ENCODE measurements at regions not wholly inside any gene's neighbourhood (a gene's known extent, or its start where the extent isn't known, plus 50 kb on each side); places are given as distances from the start of the nearest gene placed in this dataset.
"Not testable (repeated sequence)": the region's sequence is repeated elsewhere in the genome, so short reads cannot be mapped to it uniquely, and the experiment has no call there.

- WGBS (ENCODE audit: insufficient coverage), result 62% methylated on average over 6 of the region's 6 CpGs
- H3K4me1 Mint-ChIP-seq; H3K27me3 ChIP-seq (ENCODE audit: control insufficient read depth, insufficient read depth, low read length); H3K4me3 Mint-ChIP-seq; H3K9me3 ChIP-seq (ENCODE audit: control insufficient read depth, insufficient read depth, low read length); H3K4me3 ChIP-seq (ENCODE audit: low read length); ATAC-seq; H3K27ac ChIP-seq (ENCODE audit: low read length); H3K36me3 Mint-ChIP-seq; intact Hi-C loops (cut with micrococcal nuclease); H3K27ac Mint-ChIP-seq; H3K4me1 ChIP-seq (ENCODE audit: control insufficient read depth, insufficient read depth, low read length); H3K36me3 ChIP-seq (ENCODE audit: control insufficient read depth, insufficient read depth, low read length); H3K27me3 Mint-ChIP-seq (ENCODE audit: low read depth in 2 of 2); H3K9me3 Mint-ChIP-seq; DNase-seq: not testable (repeated sequence)
Measured at GRCh38 chr4:49229713-49230112, 243.6 kb downstream of the CWH43 start.

- H3K27me3 Mint-ChIP-seq (ENCODE audit: low read depth in 2 of 2); H3K4me3 ChIP-seq (ENCODE audit: low read length); H3K27me3 ChIP-seq (ENCODE audit: control insufficient read depth, insufficient read depth, low read length); H3K4me1 Mint-ChIP-seq; DNase-seq; H3K4me3 Mint-ChIP-seq; H3K27ac ChIP-seq (ENCODE audit: low read length); H3K9me3 ChIP-seq (ENCODE audit: control insufficient read depth, insufficient read depth, low read length); ATAC-seq; H3K36me3 ChIP-seq (ENCODE audit: control insufficient read depth, insufficient read depth, low read length); H3K36me3 Mint-ChIP-seq; H3K27ac Mint-ChIP-seq; H3K9me3 Mint-ChIP-seq; H3K4me1 ChIP-seq (ENCODE audit: control insufficient read depth, insufficient read depth, low read length); intact Hi-C loops (cut with micrococcal nuclease): not testable (repeated sequence)
- WGBS (ENCODE audit: insufficient coverage), result 14% methylated on average over 2 of the region's 3 CpGs
Measured at GRCh38 chr4:49233346-49233745, 247.3 kb downstream of the CWH43 start.

GRCh38 chr4:49233749-49234148 lies 247.7 kb downstream of the CWH43 start:
- H3K4me3 Mint-ChIP-seq; H3K27ac ChIP-seq (ENCODE audit: low read length); H3K4me1 ChIP-seq (ENCODE audit: control insufficient read depth, insufficient read depth, low read length); H3K9me3 Mint-ChIP-seq; H3K27me3 ChIP-seq (ENCODE audit: control insufficient read depth, insufficient read depth, low read length); H3K4me1 Mint-ChIP-seq; H3K36me3 ChIP-seq (ENCODE audit: control insufficient read depth, insufficient read depth, low read length); H3K27me3 Mint-ChIP-seq (ENCODE audit: low read depth in 2 of 2); H3K9me3 ChIP-seq (ENCODE audit: control insufficient read depth, insufficient read depth, low read length); H3K4me3 ChIP-seq (ENCODE audit: low read length); H3K27ac Mint-ChIP-seq; ATAC-seq; DNase-seq; intact Hi-C loops (cut with micrococcal nuclease); H3K36me3 Mint-ChIP-seq: not testable (repeated sequence)
- 58% methylated on average over 1 of the region's 1 CpG for WGBS (ENCODE audit: insufficient coverage)

GRCh38 chr4:49234382-49234781 lies 248.3 kb downstream of the CWH43 start:
- WGBS (ENCODE audit: insufficient coverage), result 43% methylated on average over 1 of the region's 3 CpGs
- H3K36me3 Mint-ChIP-seq; ATAC-seq; intact Hi-C loops (cut with micrococcal nuclease); H3K4me3 Mint-ChIP-seq; H3K36me3 ChIP-seq (ENCODE audit: control insufficient read depth, insufficient read depth, low read length); H3K9me3 ChIP-seq (ENCODE audit: control insufficient read depth, insufficient read depth, low read length); DNase-seq; H3K27ac Mint-ChIP-seq; H3K27me3 Mint-ChIP-seq (ENCODE audit: low read depth in 2 of 2); H3K9me3 Mint-ChIP-seq; H3K27me3 ChIP-seq (ENCODE audit: control insufficient read depth, insufficient read depth, low read length); H3K4me1 Mint-ChIP-seq; H3K27ac ChIP-seq (ENCODE audit: low read length); H3K4me1 ChIP-seq (ENCODE audit: control insufficient read depth, insufficient read depth, low read length); H3K4me3 ChIP-seq (ENCODE audit: low read length): not testable (repeated sequence)

- H3K4me3 ChIP-seq (ENCODE audit: low read length); H3K27ac ChIP-seq (ENCODE audit: low read length); H3K27ac Mint-ChIP-seq; H3K4me3 Mint-ChIP-seq; H3K9me3 ChIP-seq (ENCODE audit: control insufficient read depth, insufficient read depth, low read length); H3K4me1 ChIP-seq (ENCODE audit: control insufficient read depth, insufficient read depth, low read length); H3K4me1 Mint-ChIP-seq; intact Hi-C loops (cut with micrococcal nuclease); H3K36me3 Mint-ChIP-seq; DNase-seq; H3K36me3 ChIP-seq (ENCODE audit: control insufficient read depth, insufficient read depth, low read length); H3K27me3 Mint-ChIP-seq (ENCODE audit: low read depth in 2 of 2); H3K27me3 ChIP-seq (ENCODE audit: control insufficient read depth, insufficient read depth, low read length); ATAC-seq: not testable (repeated sequence)
- WGBS (ENCODE audit: insufficient coverage), result 71% methylated on average over 7 of the region's 8 CpGs
- H3K9me3 Mint-ChIP-seq, result peaks cover 8 to 11% of the 10 kb centered on the region in 2 donors
Measured at GRCh38 chr4:49235413-49236160, 249.5 kb downstream of the CWH43 start.

- H3K27ac Mint-ChIP-seq; DNase-seq; H3K36me3 Mint-ChIP-seq; intact Hi-C loops (cut with micrococcal nuclease); H3K27me3 ChIP-seq (ENCODE audit: control insufficient read depth, insufficient read depth, low read length); H3K4me1 Mint-ChIP-seq; H3K4me3 ChIP-seq (ENCODE audit: low read length); H3K4me1 ChIP-seq (ENCODE audit: control insufficient read depth, insufficient read depth, low read length); H3K4me3 Mint-ChIP-seq; H3K27ac ChIP-seq (ENCODE audit: low read length); H3K36me3 ChIP-seq (ENCODE audit: control insufficient read depth, insufficient read depth, low read length); ATAC-seq; H3K27me3 Mint-ChIP-seq (ENCODE audit: low read depth in 2 of 2); H3K9me3 ChIP-seq (ENCODE audit: control insufficient read depth, insufficient read depth, low read length): not testable (repeated sequence)
- 58% methylated on average over 2 of the region's 3 CpGs for WGBS (ENCODE audit: insufficient coverage)
- H3K9me3 Mint-ChIP-seq, result peaks cover 8 to 11% of the 10 kb centered on the region in 2 donors
Measured at GRCh38 chr4:49236474-49236873, 250.4 kb downstream of the CWH43 start.

GRCh38 chr4:49241295-49241694 lies 255.2 kb downstream of the CWH43 start:
- H3K4me1 Mint-ChIP-seq; H3K27ac ChIP-seq (ENCODE audit: low read length); H3K9me3 ChIP-seq (ENCODE audit: control insufficient read depth, insufficient read depth, low read length); H3K4me3 Mint-ChIP-seq; DNase-seq; ATAC-seq; H3K36me3 ChIP-seq (ENCODE audit: control insufficient read depth, insufficient read depth, low read length); H3K27ac Mint-ChIP-seq; H3K4me3 ChIP-seq (ENCODE audit: low read length); intact Hi-C loops (cut with micrococcal nuclease); H3K4me1 ChIP-seq (ENCODE audit: control insufficient read depth, insufficient read depth, low read length); H3K27me3 ChIP-seq (ENCODE audit: control insufficient read depth, insufficient read depth, low read length); H3K27me3 Mint-ChIP-seq (ENCODE audit: low read depth in 2 of 2); H3K36me3 Mint-ChIP-seq: not testable (repeated sequence)
- H3K9me3 Mint-ChIP-seq, result peaks cover 13 to 15% of the 10 kb centered on the region in 2 donors
- WGBS (ENCODE audit: insufficient coverage), result 73% methylated on average over 1 of the region's 2 CpGs

GRCh38 chr4:49262786-49263185 lies 276.7 kb downstream of the CWH43 start:
- H3K4me3 ChIP-seq (ENCODE audit: low read length); intact Hi-C loops (cut with micrococcal nuclease); H3K4me3 Mint-ChIP-seq; H3K27me3 Mint-ChIP-seq (ENCODE audit: low read depth in 2 of 2); H3K4me1 Mint-ChIP-seq; DNase-seq; H3K9me3 Mint-ChIP-seq; H3K27me3 ChIP-seq (ENCODE audit: control insufficient read depth, insufficient read depth, low read length); H3K36me3 ChIP-seq (ENCODE audit: control insufficient read depth, insufficient read depth, low read length); H3K36me3 Mint-ChIP-seq; H3K27ac Mint-ChIP-seq; H3K27ac ChIP-seq (ENCODE audit: low read length); H3K4me1 ChIP-seq (ENCODE audit: control insufficient read depth, insufficient read depth, low read length); ATAC-seq; H3K9me3 ChIP-seq (ENCODE audit: control insufficient read depth, insufficient read depth, low read length): not testable (repeated sequence)
- 30% methylated on average over 1 of the region's 2 CpGs for WGBS (ENCODE audit: insufficient coverage)
